SK-N-SH (cell line): ENCODE measurements at regions not wholly inside any gene's neighbourhood (a gene's known extent, or its start where the extent isn't known, plus 50 kb on each side); places are given as distances from the start of the nearest gene placed in this dataset.

Source experiments
- CTCF ChIA-PET: fragments of 300-600, 350-600 bp; formaldehyde crosslinking; extraction: SDS; loops from one replicate; lab custom pipeline; 2021; lab: Yijun Ruan, JAX
- POLR2A ChIA-PET: fragments of 350-600 bp; sonication (Branson Sonifier 250); formaldehyde crosslinking; extraction: SDS; loops from one replicate; lab custom pipeline; 2020; ENCODE audit warnings: antibody characterized with exemption, inconsistent platforms; lab: Yijun Ruan, JAX
- DNase-seq: peaks from one replicate; pipeline ENCODE4 v3.0.0; 2012
- H2AFZ ChIP-seq: fragments of 200-600 bp; sonication (generic); 2 replicates; pipeline ENCODE4 v1.8.1; 2016; ENCODE audit warnings: antibody characterized with exemption, mild to moderate bottlenecking, low read depth
- H3F3A ChIP-seq: fragments of 200-600 bp; sonication (generic); replicated peaks from 2 replicates; pipeline ENCODE3; 2016; ENCODE audit warnings: antibody characterized with exemption, mild to moderate bottlenecking; ENCODE audit not compliant: insufficient read depth
- H3K27ac ChIP-seq, 2 experiments: fragments of 200-500 bp in 1 of 2; fragments of 200-600 bp in 1 of 2; sonication (Bioruptor generic) in 1 of 2; sonication (generic), shearing (Covaris generic) in 1 of 2; 2 replicates each; pipeline versions ENCODE4 v1.5.1 to v1.6.1; 2014 to 2016; ENCODE audit warnings: low read depth in 2 of 2, inconsistent platforms in 1 of 2, low read length in 1 of 2, mild to moderate bottlenecking in 1 of 2, mixed read lengths in 1 of 2
- H3K27me3 ChIP-seq: fragments of 200-600 bp; sonication (generic), shearing (Covaris generic); 2 replicates; pipeline ENCODE4 v1.6.1; 2016; ENCODE audit warnings: mixed run types; ENCODE audit not compliant: insufficient read depth
- H3K36me3 ChIP-seq, 2 experiments: fragments of 200-500 bp in 1 of 2; fragments of 200-600 bp in 1 of 2; sonication (Bioruptor generic) in 1 of 2; sonication (generic) in 1 of 2; replicated peaks in 1 of 2; 2 replicates each; pipeline versions ENCODE3 to v1.5.1; 2014 to 2016; ENCODE audit warnings: low read length in 1 of 2, mild to moderate bottlenecking in 1 of 2; ENCODE audit not compliant: insufficient read depth in 2 of 2, control insufficient read depth in 1 of 2
- H3K4me1 ChIP-seq, 2 experiments: fragments of 200-500 bp in 1 of 2; fragments of 200-600 bp in 1 of 2; sonication (Bioruptor generic) in 1 of 2; sonication (generic), shearing (Covaris generic) in 1 of 2; 2 replicates each; pipeline versions ENCODE4 v1.5.1 to v1.6.1; 2014 to 2016; ENCODE audit warnings: low read depth in 1 of 2, low read length in 1 of 2, mixed run types in 1 of 2; ENCODE audit not compliant: insufficient read depth in 2 of 2, control insufficient read depth in 1 of 2
- H3K4me2 ChIP-seq: fragments of 200-600 bp; sonication (generic), shearing (Covaris generic); 2 replicates; pipeline ENCODE4 v1.6.1; 2017; ENCODE audit warnings: mixed run types
- H3K4me3 ChIP-seq, 2 experiments: fragments of 200-500 bp in 1 of 2; fragments of 200-600 bp in 1 of 2; sonication (Bioruptor generic) in 1 of 2; sonication (generic), shearing (Covaris generic) in 1 of 2; 2 replicates each; pipeline versions ENCODE4 v1.5.1 to v1.8.1; 2014 to 2016; ENCODE audit warnings: low read depth in 2 of 2, inconsistent platforms in 1 of 2, low read length in 1 of 2, mild to moderate bottlenecking in 1 of 2, mixed read lengths in 1 of 2, moderate library complexity in 1 of 2
- H3K79me2 ChIP-seq: fragments of 200-600 bp; sonication (generic); 2 replicates; pipeline ENCODE4 v1.8.1; 2017; ENCODE audit warnings: mild to moderate bottlenecking; ENCODE audit not compliant: insufficient read depth
- H3K9ac ChIP-seq: fragments of 200-600 bp; sonication (generic); 2 replicates; pipeline ENCODE4 v1.6.1; 2017; ENCODE audit warnings: mixed run types
- H3K9me2 ChIP-seq: fragments of 200-600 bp; sonication (generic); 2 replicates; pipeline ENCODE4 v1.6.1; 2017; ENCODE audit warnings: mixed run types
- H3K9me3 ChIP-seq: fragments of 200-600 bp; sonication (generic); 2 replicates; pipeline ENCODE4 v1.6.1; 2017; ENCODE audit warnings: mixed run types, mild to moderate bottlenecking, moderate library complexity
- H4K20me1 ChIP-seq: fragments of 200-600 bp; sonication (generic); 2 replicates; pipeline ENCODE4 v1.6.1; 2017; ENCODE audit warnings: mild to moderate bottlenecking, mixed run types; ENCODE audit not compliant: insufficient read depth
- ELF1 ChIP-seq: IDR thresholded peaks from 2 replicates; pipeline ENCODE4 v1.4.0; 2012
- EP300 ChIP-seq, 2 experiments: IDR thresholded peaks; 2 replicates each; pipeline versions ENCODE4 v1.4.0 to v1.6.1; 2012; ENCODE audit warnings: borderline replicate concordance in 1 of 2, low read depth in 1 of 2, low read length in 1 of 2
- EZH2phosphoT487 ChIP-seq: fragments of 200-600 bp; sonication (generic); IDR thresholded peaks from 2 replicates; pipeline ENCODE4 v1.6.1; 2017; ENCODE audit warnings: low read depth, mixed run types, mild to moderate bottlenecking, antibody characterized with exemption, moderate library complexity, borderline replicate concordance
- FOSL2 ChIP-seq: IDR thresholded peaks from 2 replicates; pipeline ENCODE4 v1.4.0; 2012; ENCODE audit warnings: low read depth, mild to moderate bottlenecking, moderate library complexity, borderline replicate concordance
- FOXJ3 ChIP-seq: sonication (generic); formaldehyde crosslinking; IDR thresholded peaks from 2 replicates; pipeline ENCODE4 v1.5.1; 2020; ENCODE audit warnings: mild to moderate bottlenecking, missing genetic modification reagents
- IRF3 ChIP-seq: fragments of 150-350 bp; IDR thresholded peaks from 2 replicates; pipeline ENCODE4 v1.6.1; 2016; ENCODE audit warnings: mild to moderate bottlenecking, low read depth, low read length
- MAX ChIP-seq: IDR thresholded peaks from 2 replicates; pipeline ENCODE4 v1.4.0; 2012; ENCODE audit warnings: low read depth
- MEF2A ChIP-seq: IDR thresholded peaks from 2 replicates; pipeline ENCODE4 v1.4.0; 2012; ENCODE audit warnings: low read depth, borderline replicate concordance
- NFIC ChIP-seq: IDR thresholded peaks from 2 replicates; pipeline ENCODE4 v1.4.0; 2012; ENCODE audit warnings: borderline replicate concordance
- POLR2AphosphoS5 ChIP-seq: IDR thresholded peaks from 2 replicates; pipeline ENCODE4 v1.6.1; 2012; ENCODE audit warnings: low read depth, low read length
- RAD21 ChIP-seq: IDR thresholded peaks from 2 replicates; pipeline ENCODE4 v1.6.1; 2012; ENCODE audit warnings: mild to moderate bottlenecking, low read length
- RCOR1 ChIP-seq: fragments of 150-350 bp; IDR thresholded peaks from 2 replicates; pipeline ENCODE4 v1.6.1; 2017; ENCODE audit warnings: antibody characterized with exemption, low read length
- RFX5 ChIP-seq: IDR thresholded peaks from 2 replicates; pipeline ENCODE4 v1.6.1; 2012; ENCODE audit warnings: mild to moderate bottlenecking, improper control_type of control experiment, low read length
- SMC3 ChIP-seq: IDR thresholded peaks from 2 replicates; pipeline ENCODE4 v1.6.1; 2012; ENCODE audit warnings: low read depth, low read length, improper control_type of control experiment
- TCF12 ChIP-seq: IDR thresholded peaks from 2 replicates; pipeline ENCODE4 v1.4.0; 2012
- USF1 ChIP-seq: IDR thresholded peaks from 2 replicates; pipeline ENCODE4 v1.4.0; 2012; ENCODE audit warnings: low read depth, borderline replicate concordance
- USF2 ChIP-seq: fragments of 150-350 bp; IDR thresholded peaks from 2 replicates; pipeline ENCODE4 v1.6.1; 2017; ENCODE audit warnings: antibody characterized with exemption, low read length, low read depth, borderline replicate concordance
- YY1 ChIP-seq: IDR thresholded peaks from 2 replicates; pipeline ENCODE4 v1.4.0; 2012; ENCODE audit warnings: low read depth, mild to moderate bottlenecking
- ZBTB33 ChIP-seq: IDR thresholded peaks from 2 replicates; pipeline ENCODE4 v1.4.0; 2012; ENCODE audit warnings: low read depth, borderline replicate concordance
- WGBS: methylation state at CpG from one replicate; pipeline ENCODE4 v1.1.6; 2017; ENCODE audit warnings: low lambda C conversion rate; 5-methylcytosine and 5-hydroxymethylcytosine counted together

- Histone ChIP-seq H3K36me3 (no peaks in the 10 kb centered on the region), H3K9ac (no peak overlapping the region), H3K9me2 (no peaks in the 10 kb centered on the region), H3K27me3 (no peaks in the 10 kb centered on the region; the same call in 1 of the 2 replicates), H2AFZ (no peak overlapping the region), H3K4me1 (no peaks in the 10 kb centered on the region), H3K79me2 (no peaks in the 10 kb centered on the region), H3K4me3 (no peak overlapping the region), H3K4me2 (no peak overlapping the region), H3F3A (no peaks in the 10 kb centered on the region), H4K20me1 (no peaks in the 10 kb centered on the region), H3K9me3 (no peaks in the 10 kb centered on the region), H3K27ac (no peak overlapping the region)
- ChIA-PET POLR2A (no interaction called here), CTCF (no interaction called here)
- TF ChIP-seq EZH2phosphoT487 (no peak), MAX (no peak), USF1 (no peak), POLR2AphosphoS5 (no peak), RAD21 (no peak), IRF3 (no peak), ZBTB33 (no peak), TCF12 (no peak)
- 12% methylated on average over 2 of the region's 2 CpGs for WGBS
- no peak for DNase-seq
Observed at GRCh38 chr15:60191821-60192220, 187.7 kb downstream of the FOXB1 start.

- no peaks in the 10 kb centered on the region for H3K79me2 ChIP-seq
- DNase-seq: no peak
- no peaks in the 10 kb centered on the region for H3K4me1 ChIP-seq
- H3K36me3 ChIP-seq: no peaks in the 10 kb centered on the region
- H2AFZ ChIP-seq: no peak overlapping the region
- no peaks in the 10 kb centered on the region for H4K20me1 ChIP-seq
- no peaks in the 10 kb centered on the region for H3K9me2 ChIP-seq
- no peak overlapping the region for H3K27ac ChIP-seq
- no peak overlapping the region for H3K4me3 ChIP-seq
- no peaks in the 10 kb centered on the region for H3K9me3 ChIP-seq
- POLR2A ChIA-PET: no interaction called here
- TF ChIP-seq RFX5 (no peak), ZBTB33 (no peak), USF2 (no peak), IRF3 (no peak), TCF12 (no peak), SMC3 (no peak), FOXJ3 (CRISPR knock-in tag) (no peak), FOSL2 (no peak), YY1 (no peak), ELF1 (no peak), EZH2phosphoT487 (no peak), MEF2A (no peak), RAD21 (no peak), NFIC (no peak), RCOR1 (no peak), EP300 (IDR thresholded peaks at IDR 0.05; ENCODE audit: borderline replicate concordance in 1 of 2, low read depth in 1 of 2, low read length in 1 of 2) (no peak)
- TF ChIP-seq, all 33 proteins: peak for 0
- Histone ChIP-seq H3K27me3 (no peaks in the 10 kb centered on the region; the same call in 1 of the 2 replicates), H3K4me2 (no peak overlapping the region), H3F3A (no peaks in the 10 kb centered on the region), H3K9ac (no peak overlapping the region)
- CTCF ChIA-PET: interaction anchor here (0.8 to 1.3 kb wide), 3 partner anchors 16 to 133 kb away, joined by 3 to 4 read pairs (median 3); no protein-coding TSS in a partner anchor
- WGBS: 0% methylated on average over 1 of the region's 1 CpG
Observed at GRCh38 chr15:60195611-60196010, 191.5 kb downstream of the FOXB1 start.
